ENCODE measurements at regions not wholly inside any gene's neighbourhood (a gene's known extent, or its start where the extent isn't known, plus 50 kb on each side); places are given as distances from the start of the nearest gene placed in this dataset.

DNA sequence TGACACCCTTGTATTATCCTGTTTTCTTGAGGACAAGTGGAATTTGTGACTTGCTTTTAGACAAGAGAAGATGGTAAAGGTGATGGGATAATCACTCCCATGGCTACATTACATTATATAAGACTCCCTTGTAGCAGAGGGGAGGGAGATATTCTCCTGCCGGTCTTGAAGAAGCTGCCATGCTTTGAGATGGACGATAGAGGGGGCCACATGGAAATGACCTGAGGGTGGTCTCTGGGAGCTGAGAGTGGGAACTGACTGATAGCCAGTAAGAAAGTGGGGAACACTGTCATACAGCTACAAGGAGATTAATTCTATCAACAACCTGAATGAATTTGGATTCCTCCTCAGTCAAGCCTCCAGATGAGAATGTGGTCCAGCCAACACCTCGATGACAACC, 540.1 kb downstream of the NTRK3 start:
- TF ChIP-seq, protein P1, sequence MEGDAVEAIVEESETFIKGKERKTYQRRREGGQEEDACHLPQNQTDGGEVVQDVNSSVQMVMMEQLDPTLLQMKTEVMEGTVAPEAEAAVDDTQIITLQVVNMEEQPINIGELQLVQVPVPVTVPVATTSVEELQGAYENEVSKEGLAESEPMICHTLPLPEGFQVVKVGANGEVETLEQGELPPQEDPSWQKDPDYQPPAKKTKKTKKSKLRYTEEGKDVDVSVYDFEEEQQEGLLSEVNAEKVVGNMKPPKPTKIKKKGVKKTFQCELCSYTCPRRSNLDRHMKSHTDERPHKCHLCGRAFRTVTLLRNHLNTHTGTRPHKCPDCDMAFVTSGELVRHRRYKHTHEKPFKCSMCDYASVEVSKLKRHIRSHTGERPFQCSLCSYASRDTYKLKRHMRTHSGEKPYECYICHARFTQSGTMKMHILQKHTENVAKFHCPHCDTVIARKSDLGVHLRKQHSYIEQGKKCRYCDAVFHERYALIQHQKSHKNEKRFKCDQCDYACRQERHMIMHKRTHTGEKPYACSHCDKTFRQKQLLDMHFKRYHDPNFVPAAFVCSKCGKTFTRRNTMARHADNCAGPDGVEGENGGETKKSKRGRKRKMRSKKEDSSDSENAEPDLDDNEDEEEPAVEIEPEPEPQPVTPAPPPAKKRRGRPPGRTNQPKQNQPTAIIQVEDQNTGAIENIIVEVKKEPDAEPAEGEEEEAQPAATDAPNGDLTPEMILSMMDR (IDR thresholded peaks at IDR 0.05) = no peak
- TF ChIP-seq POLR2AphosphoS5 (IDR thresholded peaks at IDR 0.05) (no peak), POLR2A (IDR thresholded peaks at IDR 0.05) (no peak)

Data from breast epithelium (tissue), 3 donors.